ENCODE measurements at regions not wholly inside any gene's neighbourhood (a gene's known extent, or its start where the extent isn't known, plus 50 kb on each side); places are given as distances from the start of the nearest gene placed in this dataset.

- Histone ChIP-seq H4K20me1 (ENCODE audit: insufficient read depth) (no peaks in the 10 kb centered on the region), H3K4me1 (ENCODE audit: control insufficient read depth in 1 of 2, insufficient read depth in 2 of 2, low read depth in 1 of 2, low read length in 1 of 2) (peaks cover 0 to 4% of the 10 kb centered on the region in 2 experiments; a peak in 1 of 4 replicates), H3K79me2 (ENCODE audit: insufficient read depth) (no peaks in the 10 kb centered on the region), H3K9me2 (no peaks in the 10 kb centered on the region), H3K27ac (ENCODE audit: low read depth in 2 of 2, low read length in 1 of 2) (no peak overlapping the region), H3K4me2 (no peak overlapping the region), H3K36me3 (replicated peaks in 1 of 2; ENCODE audit: control insufficient read depth in 1 of 2, insufficient read depth in 2 of 2, low read length in 1 of 2) (no peaks in the 10 kb centered on the region), H3K4me3 (ENCODE audit: low read depth in 2 of 2, low read length in 1 of 2) (no peak overlapping the region), H3K27me3 (ENCODE audit: insufficient read depth) (no peaks in the 10 kb centered on the region), H2AFZ (ENCODE audit: low read depth) (no peak overlapping the region), H3K9ac (no peak overlapping the region), H3K9me3 (no peaks in the 10 kb centered on the region), H3F3A (replicated peaks; ENCODE audit: insufficient read depth) (no peaks in the 10 kb centered on the region)
- no peak for DNase-seq
- CTCF ChIA-PET, result no interaction called here
- POLR2A ChIA-PET, result no interaction called here
- 45% methylated on average over 2 of the region's 2 CpGs for WGBS (ENCODE audit: low lambda C conversion rate)
- no peak for TF ChIP-seq YY1 (IDR thresholded peaks at IDR 0.05; ENCODE audit: low read depth)
- no peak for TF ChIP-seq TCF12 (IDR thresholded peaks at IDR 0.05)
- peak; percentile 21; the same call in 1 of the 2 replicates for TF ChIP-seq CTCF (IDR thresholded peaks at IDR 0.05)
- no peak for TF ChIP-seq TEAD4 (IDR thresholded peaks at IDR 0.05; ENCODE audit: borderline replicate concordance, insufficient read depth)
- TF ChIP-seq CHD2 (IDR thresholded peaks at IDR 0.05; ENCODE audit: low read length, partially characterized antibody), result no peak
- TF ChIP-seq, protein P1, sequence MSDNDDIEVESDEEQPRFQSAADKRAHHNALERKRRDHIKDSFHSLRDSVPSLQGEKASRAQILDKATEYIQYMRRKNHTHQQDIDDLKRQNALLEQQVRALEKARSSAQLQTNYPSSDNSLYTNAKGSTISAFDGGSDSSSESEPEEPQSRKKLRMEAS (IDR thresholded peaks at IDR 0.05; ENCODE audit: low read depth), result no peak
- TF ChIP-seq, protein P2, sequence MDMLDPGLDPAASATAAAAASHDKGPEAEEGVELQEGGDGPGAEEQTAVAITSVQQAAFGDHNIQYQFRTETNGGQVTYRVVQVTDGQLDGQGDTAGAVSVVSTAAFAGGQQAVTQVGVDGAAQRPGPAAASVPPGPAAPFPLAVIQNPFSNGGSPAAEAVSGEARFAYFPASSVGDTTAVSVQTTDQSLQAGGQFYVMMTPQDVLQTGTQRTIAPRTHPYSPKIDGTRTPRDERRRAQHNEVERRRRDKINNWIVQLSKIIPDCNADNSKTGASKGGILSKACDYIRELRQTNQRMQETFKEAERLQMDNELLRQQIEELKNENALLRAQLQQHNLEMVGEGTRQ (IDR thresholded peaks at IDR 0.05; ENCODE audit: borderline replicate concordance, low read depth, low read length), result no peak
These were observed 273.8 kb upstream of the SLC14A2 start for GRCh38 chr18:45341454-45341853.

DNA sequence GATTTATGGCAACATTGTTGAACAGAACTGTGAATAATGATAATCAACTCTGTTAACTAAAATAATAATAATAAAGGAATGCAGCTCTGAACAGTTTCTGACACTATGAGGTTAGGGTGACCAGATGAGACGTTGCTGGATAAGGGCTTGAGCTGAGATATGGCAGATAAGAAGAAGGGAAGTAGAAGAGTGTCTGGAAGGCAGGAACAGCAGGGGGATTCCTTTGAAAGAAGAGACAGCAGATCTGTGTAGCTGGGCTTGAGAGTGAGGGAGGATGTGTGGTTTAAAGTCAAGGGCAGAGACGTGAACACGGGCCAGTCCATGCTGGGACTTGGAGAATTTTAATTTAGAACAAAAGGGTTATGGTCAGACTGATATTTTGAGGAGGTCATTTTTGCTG, 273.1 kb upstream of the SLC14A2 start:
- ChIA-PET POLR2A (no interaction called here), CTCF (no interaction called here)
- H3K4me2 ChIP-seq, result no peak overlapping the region
- 54% methylated on average over 3 of the region's 3 CpGs for WGBS (ENCODE audit: low lambda C conversion rate)
- no peaks in the 10 kb centered on the region for H3K9me2 ChIP-seq
- H3F3A ChIP-seq (replicated peaks; ENCODE audit: insufficient read depth), result no peaks in the 10 kb centered on the region
- no peak overlapping the region for H2AFZ ChIP-seq (ENCODE audit: low read depth)
- H3K9me3 ChIP-seq, result no peaks in the 10 kb centered on the region
- H4K20me1 ChIP-seq (ENCODE audit: insufficient read depth), result no peaks in the 10 kb centered on the region
- no peak overlapping the region for H3K9ac ChIP-seq
- H3K79me2 ChIP-seq (ENCODE audit: insufficient read depth), result no peaks in the 10 kb centered on the region
- peaks cover 0 to 4% of the 10 kb centered on the region in 2 experiments; a peak in 1 of 4 replicates for H3K4me1 ChIP-seq (ENCODE audit: control insufficient read depth in 1 of 2, insufficient read depth in 2 of 2, low read depth in 1 of 2, low read length in 1 of 2)
- no peak overlapping the region for H3K27ac ChIP-seq (ENCODE audit: low read depth in 2 of 2, low read length in 1 of 2)
- TF ChIP-seq NRF1 (IDR thresholded peaks at IDR 0.05; ENCODE audit: low read depth, low read length), result no peak
- TF ChIP-seq SMC3 (IDR thresholded peaks at IDR 0.05; ENCODE audit: low read depth, low read length), result no peak
- TF ChIP-seq CHD2 (IDR thresholded peaks at IDR 0.05; ENCODE audit: low read length, partially characterized antibody), result no peak
- TF ChIP-seq ELF1 (IDR thresholded peaks at IDR 0.05), result no peak
- TF ChIP-seq MXI1 (IDR thresholded peaks at IDR 0.05; ENCODE audit: low read depth, low read length), result no peak
- no peak for TF ChIP-seq CTCF (IDR thresholded peaks at IDR 0.05)
- TF ChIP-seq, protein P3, sequence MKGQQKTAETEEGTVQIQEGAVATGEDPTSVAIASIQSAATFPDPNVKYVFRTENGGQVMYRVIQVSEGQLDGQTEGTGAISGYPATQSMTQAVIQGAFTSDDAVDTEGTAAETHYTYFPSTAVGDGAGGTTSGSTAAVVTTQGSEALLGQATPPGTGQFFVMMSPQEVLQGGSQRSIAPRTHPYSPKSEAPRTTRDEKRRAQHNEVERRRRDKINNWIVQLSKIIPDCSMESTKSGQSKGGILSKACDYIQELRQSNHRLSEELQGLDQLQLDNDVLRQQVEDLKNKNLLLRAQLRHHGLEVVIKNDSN (IDR thresholded peaks at IDR 0.05; ENCODE audit: borderline replicate concordance, low read depth), result no peak
- TF ChIP-seq, protein P4, sequence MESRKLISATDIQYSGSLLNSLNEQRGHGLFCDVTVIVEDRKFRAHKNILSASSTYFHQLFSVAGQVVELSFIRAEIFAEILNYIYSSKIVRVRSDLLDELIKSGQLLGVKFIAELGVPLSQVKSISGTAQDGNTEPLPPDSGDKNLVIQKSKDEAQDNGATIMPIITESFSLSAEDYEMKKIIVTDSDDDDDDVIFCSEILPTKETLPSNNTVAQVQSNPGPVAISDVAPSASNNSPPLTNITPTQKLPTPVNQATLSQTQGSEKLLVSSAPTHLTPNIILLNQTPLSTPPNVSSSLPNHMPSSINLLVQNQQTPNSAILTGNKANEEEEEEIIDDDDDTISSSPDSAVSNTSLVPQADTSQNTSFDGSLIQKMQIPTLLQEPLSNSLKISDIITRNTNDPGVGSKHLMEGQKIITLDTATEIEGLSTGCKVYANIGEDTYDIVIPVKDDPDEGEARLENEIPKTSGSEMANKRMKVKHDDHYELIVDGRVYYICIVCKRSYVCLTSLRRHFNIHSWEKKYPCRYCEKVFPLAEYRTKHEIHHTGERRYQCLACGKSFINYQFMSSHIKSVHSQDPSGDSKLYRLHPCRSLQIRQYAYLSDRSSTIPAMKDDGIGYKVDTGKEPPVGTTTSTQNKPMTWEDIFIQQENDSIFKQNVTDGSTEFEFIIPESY (IDR thresholded peaks at IDR 0.05; ENCODE audit: borderline replicate concordance, low read depth), result no peak
- TF ChIP-seq FOXM1 (IDR thresholded peaks at IDR 0.05; ENCODE audit: low read depth), result no peak
- TF ChIP-seq TEAD4 (IDR thresholded peaks at IDR 0.05; ENCODE audit: borderline replicate concordance, insufficient read depth), result no peak
- no peaks in the 10 kb centered on the region for H3K36me3 ChIP-seq (replicated peaks in 1 of 2; ENCODE audit: control insufficient read depth in 1 of 2, insufficient read depth in 2 of 2, low read length in 1 of 2)
- no peak for DNase-seq
- no peak overlapping the region for H3K4me3 ChIP-seq (ENCODE audit: low read depth in 2 of 2, low read length in 1 of 2)
- no peaks in the 10 kb centered on the region for H3K27me3 ChIP-seq (ENCODE audit: insufficient read depth)

All from SK-N-SH (cell line).